NCI-H1105 treated with DMSO at 0.1 percent for 48 hours (cell line): ENCODE measurements at regions not wholly inside any gene's neighbourhood (a gene's known extent, or its start where the extent isn't known, plus 50 kb on each side); places are given as distances from the start of the nearest gene placed in this dataset.
"Not testable (repeated sequence)": the region's sequence is repeated elsewhere in the genome, so short reads cannot be mapped to it uniquely, and the experiment has no call there.

Experiments used
- DNase-seq: peaks from one replicate; lab custom pipeline; 2025; lab: John Stamatoyannopoulos, UW

GRCh38 chrX:22534643-22535042 lies 261.9 kb downstream of the CBLL2 start:
- DNase-seq = no peak

- no peak for DNase-seq
Observed at GRCh38 chrX:22536746-22537304, 264.1 kb downstream of the CBLL2 start.

GRCh38 chrX:22538580-22538979 lies 265.9 kb downstream of the CBLL2 start:
- DNase-seq = no peak

- no peak for DNase-seq
Observed at GRCh38 chrX:22541926-22542325, 269.2 kb downstream of the CBLL2 start.

- no peak for DNase-seq
Observed at GRCh38 chrX:22542641-22543040, 269.9 kb downstream of the CBLL2 start.

GRCh38 chrX:22559506-22559905 lies 286.8 kb downstream of the CBLL2 start:
- no peak for DNase-seq

GRCh38 chrX:22575161-22575845 lies 302.6 kb downstream of the CBLL2 start:
- DNase-seq = no peak

GRCh38 chrX:22577181-22577580 lies 304.5 kb downstream of the CBLL2 start:
- DNase-seq = no peak

GRCh38 chrX:22585831-22586230 lies 313.1 kb downstream of the CBLL2 start:
- DNase-seq = no peak

- no peak for DNase-seq
Observed at GRCh38 chrX:22589845-22590244, 317.1 kb downstream of the CBLL2 start.

- no peak for DNase-seq
Observed at GRCh38 chrX:22594766-22595165, 322.1 kb downstream of the CBLL2 start.

- no peak for DNase-seq
Observed at GRCh38 chrX:22603060-22603459, 330.3 kb downstream of the CBLL2 start.

GRCh38 chrX:22609452-22609851 lies 336.7 kb downstream of the CBLL2 start:
- not testable (repeated sequence) for DNase-seq

- no peak for DNase-seq
Observed at GRCh38 chrX:22616867-22617266, 344.2 kb downstream of the CBLL2 start.

- no peak for DNase-seq
Observed at GRCh38 chrX:22627576-22627975, 354.9 kb downstream of the CBLL2 start.

GRCh38 chrX:22628275-22628674 lies 355.6 kb downstream of the CBLL2 start:
- DNase-seq = no peak

- no peak for DNase-seq
Observed at GRCh38 chrX:22629105-22629725, 356.5 kb downstream of the CBLL2 start.

GRCh38 chrX:22634083-22634482 lies 361.4 kb downstream of the CBLL2 start:
- no peak for DNase-seq

- DNase-seq = no peak
Observed at GRCh38 chrX:22634751-22635150, 362.0 kb downstream of the CBLL2 start.

GRCh38 chrX:22648281-22648680 lies 351.5 kb upstream of the DDX53 start:
- DNase-seq = no peak

- no peak for DNase-seq
Observed at GRCh38 chrX:22650691-22651090, 349.1 kb upstream of the DDX53 start.

- no peak for DNase-seq
Observed at GRCh38 chrX:22652596-22652995, 347.2 kb upstream of the DDX53 start.

- no peak for DNase-seq
Observed at GRCh38 chrX:22660756-22661155, 339.0 kb upstream of the DDX53 start.

GRCh38 chrX:22662776-22663175 lies 337.0 kb upstream of the DDX53 start:
- no peak for DNase-seq
